Nephron (organoid): ENCODE measurements at regions not wholly inside any gene's neighbourhood (a gene's known extent, or its start where the extent isn't known, plus 50 kb on each side); places are given as distances from the start of the nearest gene placed in this dataset.
"Not testable (repeated sequence)": the region's sequence is repeated elsewhere in the genome, so short reads cannot be mapped to it uniquely, and the experiment has no call there.

ENCODE experiments used
- H3K27ac Mint-ChIP-seq, 3 experiments: 2 replicates each; pipeline ENCODE4 v1.8.0; 2020; ENCODE audit warnings: mixed read lengths in 3 of 3, mild to moderate bottlenecking in 2 of 3, moderate library complexity in 1 of 3
- H3K27me3 Mint-ChIP-seq: 2 replicates; pipeline ENCODE4 v1.8.0; 2021; ENCODE audit warnings: low read depth, mild to moderate bottlenecking, moderate library complexity, mixed read lengths
- H3K36me3 Mint-ChIP-seq: 2 replicates; pipeline ENCODE4 v1.8.0; 2020; ENCODE audit warnings: low read depth, mixed read lengths
- H3K4me1 Mint-ChIP-seq: 2 replicates; pipeline ENCODE4 v1.8.0; 2020; ENCODE audit warnings: mixed read lengths
- H3K4me3 Mint-ChIP-seq, 3 experiments: 2 replicates each; pipeline ENCODE4 v1.8.0; 2020; ENCODE audit warnings: mild to moderate bottlenecking in 3 of 3, mixed read lengths in 3 of 3, moderate library complexity in 2 of 3
- H3K9me3 Mint-ChIP-seq: 2 replicates; pipeline ENCODE4 v1.8.0; 2020; ENCODE audit warnings: mixed read lengths
- TF ChIP-seq, protein P1 (sequence below), 3 experiments: fragments of 200-600 bp; sonication (generic); IDR thresholded peaks; one replicate each; pipeline ENCODE4 v1.5.0; 2021; ENCODE audit warnings: antibody characterized with exemption in 3 of 3; ENCODE audit not compliant: unreplicated experiment in 3 of 3

GRCh38 chr5:106014262-106014661 lies 1656.5 kb downstream of the EFNA5 start:
- Mint-ChIP-seq H3K27me3 (no peaks in the 10 kb centered on the region), H3K36me3 (no peaks in the 10 kb centered on the region), H3K4me1 (peaks cover 16% of the 10 kb centered on the region), H3K27ac (no peak overlapping the region), H3K9me3 (peaks cover 5% of the 10 kb centered on the region), H3K4me3 (no peak overlapping the region)
- TF ChIP-seq, protein P1, sequence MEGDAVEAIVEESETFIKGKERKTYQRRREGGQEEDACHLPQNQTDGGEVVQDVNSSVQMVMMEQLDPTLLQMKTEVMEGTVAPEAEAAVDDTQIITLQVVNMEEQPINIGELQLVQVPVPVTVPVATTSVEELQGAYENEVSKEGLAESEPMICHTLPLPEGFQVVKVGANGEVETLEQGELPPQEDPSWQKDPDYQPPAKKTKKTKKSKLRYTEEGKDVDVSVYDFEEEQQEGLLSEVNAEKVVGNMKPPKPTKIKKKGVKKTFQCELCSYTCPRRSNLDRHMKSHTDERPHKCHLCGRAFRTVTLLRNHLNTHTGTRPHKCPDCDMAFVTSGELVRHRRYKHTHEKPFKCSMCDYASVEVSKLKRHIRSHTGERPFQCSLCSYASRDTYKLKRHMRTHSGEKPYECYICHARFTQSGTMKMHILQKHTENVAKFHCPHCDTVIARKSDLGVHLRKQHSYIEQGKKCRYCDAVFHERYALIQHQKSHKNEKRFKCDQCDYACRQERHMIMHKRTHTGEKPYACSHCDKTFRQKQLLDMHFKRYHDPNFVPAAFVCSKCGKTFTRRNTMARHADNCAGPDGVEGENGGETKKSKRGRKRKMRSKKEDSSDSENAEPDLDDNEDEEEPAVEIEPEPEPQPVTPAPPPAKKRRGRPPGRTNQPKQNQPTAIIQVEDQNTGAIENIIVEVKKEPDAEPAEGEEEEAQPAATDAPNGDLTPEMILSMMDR (IDR thresholded peaks at IDR 0.05; ENCODE audit: unreplicated experiment in 3 of 3), result no peak

- Mint-ChIP-seq H3K27ac (no peak overlapping the region), H3K4me3 (no peak overlapping the region), H3K27me3 (no peaks in the 10 kb centered on the region), H3K36me3 (no peaks in the 10 kb centered on the region), H3K4me1 (no peaks in the 10 kb centered on the region), H3K9me3 (peaks cover 24% of the 10 kb centered on the region)
- TF ChIP-seq, protein P1 (IDR thresholded peaks at IDR 0.05; ENCODE audit: unreplicated experiment in 3 of 3), result no peak
Measured at GRCh38 chr5:106006242-106006641, 1664.5 kb downstream of the EFNA5 start.

- H3K27me3 Mint-ChIP-seq, H3K36me3 Mint-ChIP-seq, H3K4me3 Mint-ChIP-seq, H3K4me1 Mint-ChIP-seq, H3K27ac Mint-ChIP-seq: not testable (repeated sequence)
- H3K9me3 Mint-ChIP-seq, result peaks cover 36% of the 10 kb centered on the region
Measured at GRCh38 chr5:105998991-105999390, 1671.7 kb downstream of the EFNA5 start.

GRCh38 chr5:105993027-105993426 lies 1677.7 kb downstream of the EFNA5 start:
- TF ChIP-seq, protein P1 (IDR thresholded peaks at IDR 0.05; ENCODE audit: unreplicated experiment in 3 of 3), result no peak
- Mint-ChIP-seq H3K27me3 (no peaks in the 10 kb centered on the region), H3K4me1 (no peaks in the 10 kb centered on the region), H3K27ac (no peak overlapping the region), H3K9me3 (peaks cover 4% of the 10 kb centered on the region), H3K4me3 (no peak overlapping the region), H3K36me3 (no peaks in the 10 kb centered on the region)

DNA sequence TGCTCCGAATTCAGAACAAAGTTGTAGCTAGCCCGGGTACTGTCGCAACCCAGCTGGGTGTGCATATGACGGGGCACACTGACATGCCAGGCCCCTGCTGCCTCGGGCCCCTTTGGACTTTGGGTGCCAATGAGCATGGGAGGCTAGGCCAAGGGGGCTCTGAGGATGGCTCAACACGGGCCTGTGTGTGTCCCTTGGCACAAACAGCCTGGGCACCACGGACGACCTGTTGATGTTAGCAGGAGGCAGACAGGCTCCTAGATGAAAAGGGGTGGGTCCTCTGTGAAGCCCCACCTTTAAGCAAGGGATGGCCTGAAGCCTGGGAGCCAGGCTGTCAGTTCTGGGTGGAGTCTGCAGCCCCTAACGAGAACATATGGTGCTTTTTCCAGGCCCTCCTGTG lies 1688.2 kb downstream of the EFNA5 start:
- Mint-ChIP-seq H3K4me1 (no peaks in the 10 kb centered on the region), H3K27ac (no peak overlapping the region), H3K27me3 (no peaks in the 10 kb centered on the region), H3K36me3 (no peaks in the 10 kb centered on the region), H3K9me3 (no peaks in the 10 kb centered on the region), H3K4me3 (no peak overlapping the region)
- TF ChIP-seq, protein P1 (IDR thresholded peaks at IDR 0.05; ENCODE audit: unreplicated experiment in 3 of 3), result no peak

- Mint-ChIP-seq H3K36me3 (no peaks in the 10 kb centered on the region), H3K4me1 (no peaks in the 10 kb centered on the region), H3K4me3 (no peak overlapping the region), H3K27me3 (no peaks in the 10 kb centered on the region), H3K27ac (no peak overlapping the region), H3K9me3 (no peaks in the 10 kb centered on the region)
- TF ChIP-seq, protein P1 (IDR thresholded peaks at IDR 0.05; ENCODE audit: unreplicated experiment in 3 of 3), result no peak
Measured at GRCh38 chr5:105978011-105978410, 1692.7 kb downstream of the EFNA5 start.
